ENCODE measurements at regions not wholly inside any gene's neighbourhood (a gene's known extent, or its start where the extent isn't known, plus 50 kb on each side); places are given as distances from the start of the nearest gene placed in this dataset.

GRCh38 chr21:24096651-24097050, 1510.6 kb downstream of the MRPL39 start:
- TF ChIP-seq CTCF (IDR thresholded peaks at IDR 0.05), result no peak
- no peak for TF ChIP-seq POLR2AphosphoS5 (IDR thresholded peaks at IDR 0.05)
- no peak for TF ChIP-seq EP300 (IDR thresholded peaks at IDR 0.05)
